Upper lobe of right lung (tissue), 1 donor: ENCODE measurements at regions not wholly inside any gene's neighbourhood (a gene's known extent, or its start where the extent isn't known, plus 50 kb on each side); places are given as distances from the start of the nearest gene placed in this dataset.

Experiments used
- ATAC-seq: fragments of 200-7000 bp; cut with Tn5 transposase; one replicate; pipeline ENCODE4 v1.9.1; 2020; ENCODE audit warnings: mild to moderate bottlenecking, moderate library complexity
- DNase-seq: peaks from one replicate; pipeline ENCODE4 v3.0.0-alpha.2; 2020
- H3K27ac ChIP-seq: fragments of 200-600 bp; one replicate; pipeline ENCODE4 v1.8.0; 2022
- H3K27me3 ChIP-seq: fragments of 200-600 bp; one replicate; pipeline ENCODE4 v1.8.0; 2022; ENCODE audit warnings: mild to moderate bottlenecking
- H3K36me3 ChIP-seq: fragments of 200-600 bp; one replicate; pipeline ENCODE4 v1.8.0; 2022
- H3K4me1 ChIP-seq: fragments of 200-600 bp; one replicate; pipeline ENCODE4 v1.8.0; 2022
- H3K4me3 ChIP-seq: fragments of 200-600 bp; one replicate; pipeline ENCODE4 v1.8.0; 2022; ENCODE audit warnings: mild to moderate bottlenecking
- H3K9me3 ChIP-seq: fragments of 200-600 bp; one replicate; pipeline ENCODE4 v1.8.0; 2022
- CTCF ChIP-seq: fragments of 200-600 bp; IDR thresholded peaks from one replicate; pipeline ENCODE4 v1.8.0; 2022; ENCODE audit warnings: antibody characterized with exemption
- intact Hi-C: fragments of 100-400 bp; cut with DNase I; formaldehyde crosslinking; loops from one replicate; pipeline ENCODE4 v1.11.0; 2022
- donor health status: DM: no; HTN: yes; CAD: no; lungs with severe emphysema.

- no peaks in the 10 kb centered on the region for H3K27me3 ChIP-seq
- no peak overlapping the region for H3K27ac ChIP-seq
- H3K4me1 ChIP-seq, result no peaks in the 10 kb centered on the region
- no peak for ATAC-seq
- no peak for TF ChIP-seq CTCF
- H3K4me3 ChIP-seq, result no peak overlapping the region
- intact Hi-C loops, result no loop called here
- no peaks in the 10 kb centered on the region for H3K36me3 ChIP-seq
- peaks cover 6% of the 10 kb centered on the region for H3K9me3 ChIP-seq
- DNase-seq, result no peak
Observed at GRCh38 chr10:4169448-4169847, 384.4 kb upstream of the KLF6 start.

- no peak for ATAC-seq
- no peaks in the 10 kb centered on the region for H3K4me1 ChIP-seq
- H3K9me3 ChIP-seq, result peaks cover 1% of the 10 kb centered on the region
- TF ChIP-seq CTCF, result no peak
- no peak overlapping the region for H3K27ac ChIP-seq
- DNase-seq, result no peak
- H3K4me3 ChIP-seq, result no peak overlapping the region
- no peaks in the 10 kb centered on the region for H3K36me3 ChIP-seq
- intact Hi-C loops, result no loop called here
- no peaks in the 10 kb centered on the region for H3K27me3 ChIP-seq
Observed at GRCh38 chr10:4167216-4167615, 382.2 kb upstream of the KLF6 start.

GRCh38 chr10:4162571-4163286 is 377.7 kb upstream of the KLF6 start:
- Histone ChIP-seq H3K9me3 (no peaks in the 10 kb centered on the region), H3K27me3 (no peaks in the 10 kb centered on the region), H3K27ac (no peak overlapping the region), H3K36me3 (no peaks in the 10 kb centered on the region), H3K4me3 (no peak overlapping the region), H3K4me1 (no peaks in the 10 kb centered on the region)
- no peak for TF ChIP-seq CTCF
- DNase-seq (no peak), ATAC-seq (no peak)
- intact Hi-C loops, result no loop called here

- no peak for DNase-seq
- TF ChIP-seq CTCF, result no peak
- Histone ChIP-seq H3K27ac (no peak overlapping the region), H3K4me3 (no peak overlapping the region), H3K4me1 (no peaks in the 10 kb centered on the region), H3K9me3 (no peaks in the 10 kb centered on the region), H3K27me3 (no peaks in the 10 kb centered on the region), H3K36me3 (no peaks in the 10 kb centered on the region)
- ATAC-seq, result no peak
- intact Hi-C loops, result no loop called here
Observed at GRCh38 chr10:4159173-4159572, 374.2 kb upstream of the KLF6 start.

- no peaks in the 10 kb centered on the region for H3K9me3 ChIP-seq
- no peaks in the 10 kb centered on the region for H3K36me3 ChIP-seq
- DNase-seq, result no peak
- no peaks in the 10 kb centered on the region for H3K4me1 ChIP-seq
- H3K27ac ChIP-seq, result no peak overlapping the region
- ATAC-seq, result no peak
- H3K27me3 ChIP-seq, result no peaks in the 10 kb centered on the region
- no peak overlapping the region for H3K4me3 ChIP-seq
- intact Hi-C loops, result no loop called here
- no peak for TF ChIP-seq CTCF
Observed at GRCh38 chr10:4154191-4154715, 369.2 kb upstream of the KLF6 start.
